H4 (cell line): ENCODE measurements at regions not wholly inside any gene's neighbourhood (a gene's known extent, or its start where the extent isn't known, plus 50 kb on each side); places are given as distances from the start of the nearest gene placed in this dataset.
"Not testable (repeated sequence)": the region's sequence is repeated elsewhere in the genome, so short reads cannot be mapped to it uniquely, and the experiment has no call there.

Experiments used
- DNase-seq: peaks from one replicate; pipeline ENCODE4 v3.0.0-alpha.2; 2015; ENCODE audit warnings: low spot score

DNA sequence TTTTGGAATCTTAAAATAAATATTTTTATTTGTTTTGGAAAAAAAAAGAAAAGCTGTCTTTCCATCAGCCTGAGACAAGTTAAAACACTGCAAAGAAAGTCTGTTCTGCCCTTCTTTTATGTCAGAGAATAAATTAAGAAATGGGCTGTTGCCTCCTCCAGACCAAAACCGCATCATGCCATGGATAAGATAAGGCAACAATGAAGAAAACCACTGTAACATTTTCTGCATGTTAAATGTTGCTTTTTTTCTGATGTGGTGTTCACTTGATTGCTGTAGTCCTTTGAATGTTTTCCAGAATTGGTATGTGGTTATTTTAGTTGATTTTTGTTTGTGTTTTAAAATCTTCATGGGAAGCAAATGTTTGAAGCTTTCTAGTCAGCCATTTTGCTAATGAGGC lies 319.2 kb upstream of the CNTN5 start:
- DNase-seq, result peak; percentile 41

DNA sequence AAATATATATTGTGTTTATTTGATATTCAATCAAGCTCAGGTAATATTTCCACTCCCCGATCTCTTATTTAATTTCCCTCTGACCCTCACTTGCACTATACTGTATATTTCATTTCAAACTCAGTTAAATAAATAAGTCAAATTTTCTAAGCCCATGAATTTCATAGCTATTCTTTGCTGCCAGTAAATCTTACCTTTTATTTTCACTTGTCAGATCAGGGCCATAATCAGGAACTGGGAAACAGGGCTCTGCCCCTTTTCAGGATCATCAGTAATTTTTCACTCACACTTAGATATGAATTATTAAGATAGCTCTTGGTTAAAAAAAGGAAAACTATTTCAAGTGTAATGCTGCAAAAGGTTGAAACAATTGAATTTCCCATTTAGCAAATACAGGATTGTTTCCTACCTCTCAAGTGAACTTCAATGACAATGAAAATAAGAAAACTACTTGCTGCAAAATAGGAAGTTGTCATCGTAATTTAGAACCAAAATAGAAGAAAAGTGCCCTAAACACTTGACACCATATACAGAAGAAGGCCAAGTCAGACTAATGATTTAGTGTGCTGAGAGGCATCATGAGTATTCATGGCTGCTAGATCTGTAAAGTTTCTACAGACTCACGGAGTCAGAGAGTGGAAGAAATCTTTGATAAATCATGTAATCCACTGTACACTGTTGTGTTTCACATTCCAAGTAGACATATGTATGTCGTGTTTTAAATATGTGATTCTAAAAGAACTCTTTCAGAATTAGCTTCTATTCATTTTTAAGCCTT lies 316.8 kb upstream of the CNTN5 start:
- DNase-seq, result no peak

DNA sequence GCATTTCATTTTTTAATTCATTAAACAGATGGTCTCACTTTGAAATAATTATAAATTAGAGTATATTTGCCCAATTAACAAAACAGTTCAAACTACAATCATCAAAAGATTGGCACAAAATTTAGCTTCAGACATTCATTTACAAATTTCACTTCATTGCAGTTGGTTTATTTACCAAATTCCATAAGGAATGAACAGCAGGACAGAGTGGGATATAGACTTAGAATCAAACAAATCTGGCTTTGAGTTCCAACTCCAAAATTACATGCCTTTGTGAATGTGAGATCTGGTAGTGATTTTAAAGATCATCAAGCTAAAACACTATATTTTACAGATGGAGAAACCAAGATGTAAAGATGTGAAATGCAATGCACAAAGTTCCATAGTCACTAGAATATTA lies 310.7 kb upstream of the CNTN5 start:
- DNase-seq, result no peak

DNA sequence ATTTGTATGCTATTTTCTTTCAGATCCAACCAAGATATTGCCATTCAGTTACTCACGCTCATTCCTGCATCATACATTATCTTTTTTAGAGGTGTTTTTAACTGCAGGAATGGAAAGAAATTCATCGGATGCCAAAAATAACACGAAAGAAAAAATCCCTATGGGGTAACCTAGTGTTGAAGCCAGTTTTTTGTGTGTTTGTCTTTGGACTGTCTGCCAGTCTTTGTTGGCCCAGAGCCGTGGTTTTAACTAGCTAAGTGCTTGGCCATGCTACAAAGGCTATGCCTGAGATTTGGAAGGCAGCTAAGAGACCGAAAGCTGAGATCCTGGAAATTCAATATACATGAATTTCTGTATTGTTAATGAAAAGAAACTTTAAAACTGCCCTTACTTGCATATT lies 309.8 kb upstream of the CNTN5 start:
- no peak for DNase-seq

DNA sequence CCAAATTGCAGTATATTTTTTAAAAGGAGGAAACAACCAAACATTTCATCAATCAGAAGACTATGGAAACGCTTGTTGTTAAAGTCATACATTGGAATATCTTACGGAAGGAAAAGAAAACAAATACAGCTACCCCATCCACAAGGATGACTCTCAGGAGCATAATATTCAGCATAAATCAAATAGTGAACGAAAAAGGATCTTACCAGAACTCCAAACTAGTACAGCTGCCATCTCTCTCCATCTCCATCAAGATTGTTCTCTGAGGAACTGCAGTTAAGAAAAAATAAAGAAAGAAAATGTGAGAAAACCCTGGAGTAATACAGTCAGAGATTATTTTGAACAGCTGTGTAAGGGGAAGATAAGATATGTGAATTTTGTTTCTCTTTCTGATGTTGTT lies 299.8 kb upstream of the CNTN5 start:
- no peak for DNase-seq

DNA sequence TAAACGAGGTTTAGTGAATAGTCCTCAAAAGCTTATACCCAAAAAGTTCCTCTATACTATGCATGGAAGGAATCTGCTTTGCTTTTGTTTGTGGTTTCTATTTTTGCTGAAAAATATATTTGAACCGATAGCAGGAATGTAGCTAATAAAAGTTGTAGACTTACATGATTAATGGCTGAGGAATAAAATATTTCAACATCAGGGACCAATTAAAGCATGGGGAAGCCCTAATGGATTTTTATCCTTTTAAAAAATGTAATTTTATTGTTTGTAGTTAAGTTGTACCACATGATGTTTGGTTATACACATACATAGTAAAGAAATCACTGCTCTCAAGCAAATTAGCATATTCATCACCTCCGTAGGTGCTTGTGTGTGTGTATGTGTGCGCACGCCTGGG lies 295.3 kb upstream of the CNTN5 start:
- DNase-seq, result no peak

DNA sequence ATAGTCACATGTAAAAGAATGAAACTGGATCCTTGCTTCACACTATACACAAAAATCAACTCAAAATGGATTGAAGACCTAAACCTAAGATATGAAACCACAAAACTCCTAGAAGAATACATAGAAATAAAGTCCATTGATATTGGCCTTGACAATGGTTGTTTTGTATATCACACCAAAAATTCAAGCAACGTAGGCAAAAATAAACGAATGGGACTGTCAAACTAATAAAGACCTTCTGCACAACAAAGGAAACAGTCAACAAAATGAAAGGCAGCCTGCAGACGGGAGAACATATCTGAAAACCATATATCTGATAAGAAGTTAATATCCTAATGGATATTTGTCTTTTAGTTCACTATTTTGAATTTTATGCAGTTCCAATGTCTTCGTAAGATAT lies 292.3 kb upstream of the CNTN5 start:
- no peak for DNase-seq

DNA sequence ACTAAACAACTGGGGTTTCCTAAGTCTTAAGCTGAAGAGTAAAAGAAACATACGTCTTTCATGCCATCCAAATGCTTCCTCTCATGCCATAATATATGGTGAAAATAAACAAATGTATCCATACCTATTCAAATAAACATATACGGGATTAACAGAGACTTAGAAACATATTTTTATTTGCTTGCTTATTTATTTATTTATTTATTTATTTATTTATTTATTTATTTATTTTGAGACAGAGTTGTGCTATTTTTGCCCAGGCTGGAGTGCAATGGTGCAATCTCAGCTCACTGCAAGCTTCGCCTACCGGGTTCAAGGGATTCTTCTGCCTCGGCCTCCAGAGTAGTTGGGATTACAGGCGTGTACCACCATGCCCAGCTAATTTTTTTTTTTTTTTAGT lies 291.6 kb upstream of the CNTN5 start:
- DNase-seq, result no peak

DNA sequence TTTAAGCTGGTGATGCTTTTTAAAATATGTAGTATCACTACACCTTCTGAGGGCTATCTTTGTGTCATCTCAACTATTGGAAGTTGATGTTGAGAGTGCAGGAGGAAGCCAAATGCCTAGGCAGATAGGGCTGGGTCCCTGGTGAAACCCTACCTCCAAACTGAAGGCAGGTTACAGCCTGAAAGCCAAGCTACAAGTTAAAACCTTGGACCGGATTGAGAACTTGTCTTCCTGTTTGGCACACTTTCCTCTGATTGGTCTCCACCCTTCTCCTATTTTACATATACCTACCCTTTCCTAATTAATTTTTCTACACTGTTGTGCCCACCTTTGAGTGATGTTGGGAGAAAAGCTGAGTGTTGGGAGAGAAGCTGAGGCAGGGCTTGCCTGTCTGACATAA lies 287.8 kb upstream of the CNTN5 start:
- DNase-seq, result no peak

GRCh38 chr11:98733378-98733777 lies 287.4 kb upstream of the CNTN5 start:
- not testable (repeated sequence) for DNase-seq

GRCh38 chr11:98734686-98735085 lies 286.1 kb upstream of the CNTN5 start:
- DNase-seq, result no peak

GRCh38 chr11:98736833-98737232 lies 283.9 kb upstream of the CNTN5 start:
- no peak for DNase-seq

DNA sequence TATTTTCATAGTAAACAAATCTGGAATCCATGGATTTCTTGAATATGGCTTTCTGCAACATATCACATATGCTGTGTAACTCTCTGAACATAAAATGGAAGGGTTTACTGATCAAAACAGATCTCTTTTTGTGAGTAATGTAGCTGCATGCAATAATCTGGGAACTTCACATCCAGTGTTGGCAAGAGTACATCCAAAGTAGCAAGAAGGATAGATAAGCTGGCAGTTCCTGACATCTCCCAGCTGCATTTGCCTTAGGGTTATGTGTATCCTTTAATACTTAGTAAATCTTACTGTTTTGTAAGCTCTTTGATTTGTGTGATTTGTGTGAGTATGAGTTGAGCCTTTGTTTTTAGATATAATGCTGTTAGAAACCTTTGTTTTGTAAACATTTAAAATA lies 280.4 kb upstream of the CNTN5 start:
- no peak for DNase-seq

- DNase-seq, result not testable (repeated sequence)
Observed at GRCh38 chr11:98763446-98763845, 257.3 kb upstream of the CNTN5 start.

- DNase-seq, result no peak
Observed at GRCh38 chr11:98766903-98767302, 253.8 kb upstream of the CNTN5 start.

DNA sequence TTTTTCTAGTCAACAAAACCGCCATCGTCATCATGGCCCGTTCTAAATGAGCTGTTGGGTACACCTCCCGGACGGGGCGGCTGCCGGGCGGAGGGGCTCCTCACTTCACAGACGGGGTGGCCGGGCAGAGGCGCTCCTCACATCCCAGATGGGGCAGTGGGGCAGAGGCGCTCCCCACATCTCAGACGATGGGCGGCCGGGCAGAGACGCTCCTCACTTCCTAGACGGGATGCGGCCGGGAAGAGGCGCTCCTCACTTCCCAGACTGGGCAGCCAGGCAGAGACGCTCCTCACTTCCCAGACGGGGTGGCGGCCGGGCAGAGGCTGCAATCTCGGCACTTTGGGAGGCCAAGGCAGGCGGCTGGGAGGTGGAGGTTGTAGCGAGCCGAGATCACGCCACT lies 250.7 kb upstream of the CNTN5 start:
- DNase-seq, result not testable (repeated sequence)

- DNase-seq, result no peak
Observed at GRCh38 chr11:98771791-98772190, 249.0 kb upstream of the CNTN5 start.

DNA sequence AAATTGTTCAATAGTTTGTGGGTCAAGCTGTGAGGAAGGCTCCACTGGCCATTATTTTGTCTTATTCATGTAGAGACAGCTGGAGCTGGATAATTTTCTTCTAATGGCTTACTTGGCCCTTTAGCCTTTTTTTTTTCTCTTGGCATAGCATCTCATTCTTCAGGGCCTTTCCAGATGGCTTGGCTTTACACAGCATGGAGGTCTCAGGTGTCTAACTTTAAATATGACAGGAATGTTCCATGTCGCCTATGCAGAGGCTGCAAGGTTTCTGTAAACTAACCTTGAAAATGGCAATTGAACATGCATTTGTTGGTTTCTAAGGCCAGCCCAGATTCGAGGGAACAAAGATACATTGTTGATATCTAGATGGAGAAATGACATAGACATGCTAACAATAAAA lies 247.9 kb upstream of the CNTN5 start:
- DNase-seq, result no peak

GRCh38 chr11:98793276-98793675 lies 227.5 kb upstream of the CNTN5 start:
- no peak for DNase-seq

DNA sequence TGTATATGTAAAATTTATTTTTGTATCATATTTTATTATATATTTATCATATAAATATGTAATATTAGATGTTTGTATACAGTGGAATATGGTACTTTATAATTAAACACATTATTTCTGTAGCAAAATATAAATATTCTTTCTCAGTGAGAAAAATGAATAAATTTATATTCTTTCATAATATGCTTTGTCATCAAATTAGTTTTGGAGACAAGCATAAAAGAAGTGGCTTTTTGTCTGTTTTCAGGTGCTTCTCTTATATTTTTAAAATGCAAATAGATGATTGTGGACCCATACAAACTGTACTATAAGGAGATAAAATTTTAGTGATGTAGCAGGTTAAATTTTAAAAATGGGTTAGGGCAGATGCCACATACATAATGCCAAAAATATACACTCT lies 222.4 kb upstream of the CNTN5 start:
- no peak for DNase-seq

DNA sequence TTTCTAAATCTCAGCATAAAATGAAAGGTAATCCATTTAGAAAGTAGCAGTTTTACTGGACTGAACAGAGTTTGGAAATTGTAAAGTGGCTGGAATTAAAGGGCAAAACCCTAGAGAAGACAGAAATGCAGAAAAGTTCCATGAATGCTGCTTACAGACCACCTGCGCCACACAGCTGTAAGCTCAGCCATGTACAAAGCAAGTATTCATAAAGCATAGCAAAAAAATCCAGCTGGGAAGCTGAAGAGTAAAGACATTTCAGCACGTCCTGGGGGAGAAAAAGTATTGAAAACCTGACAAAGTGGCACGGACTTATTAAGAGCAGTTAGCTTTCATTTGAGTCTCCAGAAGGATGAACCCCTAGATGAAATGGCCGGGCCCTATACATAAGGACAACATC lies 220.1 kb upstream of the CNTN5 start:
- DNase-seq, result no peak

GRCh38 chr11:98828986-98829708 lies 191.6 kb upstream of the CNTN5 start:
- no peak for DNase-seq

DNA sequence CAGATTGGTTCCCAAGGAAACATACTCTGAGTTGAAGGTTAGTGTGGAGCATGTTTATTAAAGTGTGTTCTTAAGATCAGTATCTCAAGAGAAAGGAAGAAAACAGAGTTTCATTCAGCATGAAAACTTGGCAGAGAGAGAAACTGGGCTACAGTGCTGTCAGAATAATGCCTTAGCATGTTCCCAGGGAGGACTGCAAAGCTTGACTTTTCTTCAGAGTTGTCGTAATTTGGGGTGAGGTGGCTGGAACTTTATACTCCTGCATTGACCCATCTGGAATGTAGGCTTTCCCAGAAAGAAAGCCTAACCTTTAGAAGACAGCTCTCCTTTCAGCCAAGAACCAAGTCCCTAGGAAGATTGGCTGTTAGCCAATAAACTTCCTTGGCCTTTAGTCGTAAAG lies 190.8 kb upstream of the CNTN5 start:
- DNase-seq, result no peak

GRCh38 chr11:98834776-98835175 lies 186.0 kb upstream of the CNTN5 start:
- peak; percentile 5 for DNase-seq
